Nephron (organoid): ENCODE measurements at regions not wholly inside any gene's neighbourhood (a gene's known extent, or its start where the extent isn't known, plus 50 kb on each side); places are given as distances from the start of the nearest gene placed in this dataset.

Source experiments
- H3K27ac Mint-ChIP-seq, 3 experiments: 2 replicates each; pipeline ENCODE4 v1.8.0; 2020; ENCODE audit warnings: mixed read lengths in 3 of 3, mild to moderate bottlenecking in 2 of 3, moderate library complexity in 1 of 3
- H3K27me3 Mint-ChIP-seq: 2 replicates; pipeline ENCODE4 v1.8.0; 2021; ENCODE audit warnings: low read depth, mild to moderate bottlenecking, moderate library complexity, mixed read lengths
- H3K36me3 Mint-ChIP-seq: 2 replicates; pipeline ENCODE4 v1.8.0; 2020; ENCODE audit warnings: low read depth, mixed read lengths
- H3K4me1 Mint-ChIP-seq: 2 replicates; pipeline ENCODE4 v1.8.0; 2020; ENCODE audit warnings: mixed read lengths
- H3K4me3 Mint-ChIP-seq, 3 experiments: 2 replicates each; pipeline ENCODE4 v1.8.0; 2020; ENCODE audit warnings: mild to moderate bottlenecking in 3 of 3, mixed read lengths in 3 of 3, moderate library complexity in 2 of 3
- H3K9me3 Mint-ChIP-seq: 2 replicates; pipeline ENCODE4 v1.8.0; 2020; ENCODE audit warnings: mixed read lengths
- TF ChIP-seq, protein P1 (sequence below), 3 experiments: fragments of 200-600 bp; sonication (generic); IDR thresholded peaks; one replicate each; pipeline ENCODE4 v1.5.0; 2021; ENCODE audit warnings: antibody characterized with exemption in 3 of 3; ENCODE audit not compliant: unreplicated experiment in 3 of 3

DNA sequence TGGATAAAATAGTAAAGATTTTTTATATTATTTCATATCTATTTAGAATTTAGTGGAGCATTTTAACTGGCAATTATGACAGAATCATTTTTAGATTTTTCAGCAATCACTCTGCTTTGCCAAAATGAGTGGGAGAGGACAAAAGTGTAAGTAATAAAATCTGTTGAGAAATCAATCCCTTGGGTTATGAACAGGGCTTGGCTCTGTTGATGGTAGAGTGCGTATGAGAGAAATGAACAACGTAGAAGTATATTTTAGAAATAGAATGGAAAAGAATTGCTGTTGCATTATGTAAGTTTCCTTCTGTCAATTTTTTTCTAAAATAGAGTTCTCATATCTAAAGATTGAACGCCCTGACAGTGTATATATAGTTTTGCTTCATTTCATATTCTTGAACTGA lies 154.1 kb upstream of the PRDM9 start:
- H3K9me3 Mint-ChIP-seq, result no peaks in the 10 kb centered on the region
- H3K4me1 Mint-ChIP-seq, result no peaks in the 10 kb centered on the region
- no peaks in the 10 kb centered on the region for H3K36me3 Mint-ChIP-seq
- no peak overlapping the region for H3K4me3 Mint-ChIP-seq
- H3K27me3 Mint-ChIP-seq, result no peaks in the 10 kb centered on the region
- TF ChIP-seq, protein P1, sequence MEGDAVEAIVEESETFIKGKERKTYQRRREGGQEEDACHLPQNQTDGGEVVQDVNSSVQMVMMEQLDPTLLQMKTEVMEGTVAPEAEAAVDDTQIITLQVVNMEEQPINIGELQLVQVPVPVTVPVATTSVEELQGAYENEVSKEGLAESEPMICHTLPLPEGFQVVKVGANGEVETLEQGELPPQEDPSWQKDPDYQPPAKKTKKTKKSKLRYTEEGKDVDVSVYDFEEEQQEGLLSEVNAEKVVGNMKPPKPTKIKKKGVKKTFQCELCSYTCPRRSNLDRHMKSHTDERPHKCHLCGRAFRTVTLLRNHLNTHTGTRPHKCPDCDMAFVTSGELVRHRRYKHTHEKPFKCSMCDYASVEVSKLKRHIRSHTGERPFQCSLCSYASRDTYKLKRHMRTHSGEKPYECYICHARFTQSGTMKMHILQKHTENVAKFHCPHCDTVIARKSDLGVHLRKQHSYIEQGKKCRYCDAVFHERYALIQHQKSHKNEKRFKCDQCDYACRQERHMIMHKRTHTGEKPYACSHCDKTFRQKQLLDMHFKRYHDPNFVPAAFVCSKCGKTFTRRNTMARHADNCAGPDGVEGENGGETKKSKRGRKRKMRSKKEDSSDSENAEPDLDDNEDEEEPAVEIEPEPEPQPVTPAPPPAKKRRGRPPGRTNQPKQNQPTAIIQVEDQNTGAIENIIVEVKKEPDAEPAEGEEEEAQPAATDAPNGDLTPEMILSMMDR (IDR thresholded peaks at IDR 0.05; ENCODE audit: unreplicated experiment in 3 of 3), result no peak
- H3K27ac Mint-ChIP-seq, result no peak overlapping the region

DNA sequence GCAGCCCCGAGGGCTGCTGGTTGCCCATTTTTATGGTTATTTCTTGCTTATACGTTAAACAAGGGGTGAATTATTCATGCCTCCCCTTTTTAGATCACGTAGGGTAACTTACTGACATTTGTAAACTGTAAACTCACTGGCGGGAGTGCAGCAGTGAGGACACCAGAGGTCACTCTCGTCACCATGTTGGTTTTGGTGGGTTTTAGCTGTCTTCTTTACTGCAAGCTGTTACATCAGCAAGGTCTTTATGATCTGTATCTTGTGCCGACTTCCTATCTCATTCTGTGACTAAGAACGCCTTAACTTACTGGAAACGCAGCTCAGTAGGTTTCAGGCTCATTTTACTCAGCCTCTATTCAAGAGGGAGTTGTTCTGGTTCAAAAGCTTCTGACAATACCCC lies 155.0 kb upstream of the PRDM9 start:
- Mint-ChIP-seq H3K4me3 (no peak overlapping the region), H3K9me3 (no peaks in the 10 kb centered on the region), H3K27ac (no peak overlapping the region), H3K27me3 (no peaks in the 10 kb centered on the region), H3K36me3 (no peaks in the 10 kb centered on the region), H3K4me1 (no peaks in the 10 kb centered on the region)
- TF ChIP-seq, protein P1 (IDR thresholded peaks at IDR 0.05; ENCODE audit: unreplicated experiment in 3 of 3), result peak in 1 of 3 experiments; percentile 36

DNA sequence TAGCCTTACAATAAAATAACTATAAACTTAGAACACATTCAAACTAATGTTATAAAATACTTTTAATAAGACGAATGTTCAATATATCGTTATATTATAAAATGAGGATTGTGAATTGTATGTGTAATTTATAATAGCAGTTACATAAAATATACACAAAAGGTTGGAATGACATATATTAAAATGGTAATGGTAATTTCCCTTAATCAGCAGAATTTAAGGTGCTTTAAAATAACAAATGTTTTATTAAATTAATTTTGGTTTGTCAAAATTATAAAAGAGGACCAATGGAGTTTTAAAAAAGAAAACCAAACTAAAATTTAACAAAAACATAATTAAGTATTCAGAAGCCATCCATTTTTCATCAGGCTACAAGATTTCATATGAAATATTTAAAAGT lies 164.3 kb upstream of the PRDM9 start:
- H3K27ac Mint-ChIP-seq, result no peak overlapping the region

DNA sequence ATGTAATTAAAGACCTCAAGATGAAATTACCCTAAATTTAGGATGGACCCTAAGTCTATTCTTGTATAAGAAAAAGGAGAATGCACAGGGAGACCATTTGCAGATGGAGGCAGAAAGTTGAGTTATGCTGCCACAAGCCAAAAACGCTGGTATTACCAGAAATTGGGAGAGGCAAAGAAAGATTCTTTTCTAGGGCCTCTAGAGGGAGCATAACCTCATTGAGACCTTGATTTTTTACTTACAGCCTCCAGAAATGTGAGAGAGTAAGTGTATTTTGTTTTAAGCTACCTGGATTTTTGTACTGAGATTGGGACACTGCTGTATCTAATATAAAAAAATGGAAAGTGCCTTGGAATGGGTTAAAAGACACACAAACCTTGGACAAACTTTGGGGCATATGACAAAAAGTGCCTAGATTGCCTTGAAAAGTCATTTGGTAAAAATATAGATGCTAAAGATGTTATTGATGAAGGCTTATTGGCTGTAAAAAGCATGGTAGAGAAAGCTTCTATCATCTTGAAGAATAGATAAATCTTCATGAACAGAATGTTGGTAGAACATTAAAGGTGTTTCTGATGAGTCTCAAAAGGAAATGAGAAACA lies 174.7 kb upstream of the PRDM9 start:
- no peaks in the 10 kb centered on the region for H3K4me1 Mint-ChIP-seq
- no peak overlapping the region for H3K27ac Mint-ChIP-seq
- H3K9me3 Mint-ChIP-seq, result no peaks in the 10 kb centered on the region
- TF ChIP-seq, protein P1 (IDR thresholded peaks at IDR 0.05; ENCODE audit: unreplicated experiment in 3 of 3), result peak; percentile 20 to 46 (median 35)
- H3K27me3 Mint-ChIP-seq, result no peaks in the 10 kb centered on the region
- no peaks in the 10 kb centered on the region for H3K36me3 Mint-ChIP-seq
- H3K4me3 Mint-ChIP-seq, result no peak overlapping the region

More for the DNA sequence above, 164.3 kb upstream of the PRDM9 start:
- TF ChIP-seq, protein P1 (IDR thresholded peaks at IDR 0.05; ENCODE audit: unreplicated experiment in 3 of 3), result no peak
- Mint-ChIP-seq H3K9me3 (no peaks in the 10 kb centered on the region), H3K36me3 (no peaks in the 10 kb centered on the region), H3K4me3 (no peak overlapping the region), H3K27me3 (no peaks in the 10 kb centered on the region), H3K4me1 (no peaks in the 10 kb centered on the region)

DNA sequence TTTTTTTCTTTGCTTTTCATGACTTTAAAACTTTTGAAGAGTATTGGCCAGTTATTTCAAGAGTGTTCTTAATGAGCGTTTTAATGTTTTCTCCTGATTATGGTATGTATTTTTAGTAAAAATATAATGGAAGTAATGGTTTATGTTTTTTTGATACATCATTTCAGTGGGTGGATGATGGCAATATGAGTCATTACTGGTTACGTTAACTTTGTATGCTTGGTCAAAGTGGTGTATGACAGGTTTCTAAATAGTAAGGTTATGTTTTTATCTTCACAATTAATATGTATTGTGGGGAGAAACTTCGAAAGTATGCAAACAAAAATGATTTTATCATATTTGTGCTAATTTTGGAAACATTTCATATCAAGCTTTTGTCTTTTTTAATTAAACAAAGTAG lies 176.7 kb upstream of the PRDM9 start:
- Mint-ChIP-seq H3K9me3 (no peaks in the 10 kb centered on the region), H3K27ac (no peak overlapping the region), H3K4me1 (no peaks in the 10 kb centered on the region), H3K4me3 (no peak overlapping the region), H3K36me3 (no peaks in the 10 kb centered on the region), H3K27me3 (no peaks in the 10 kb centered on the region)
- TF ChIP-seq, protein P1 (IDR thresholded peaks at IDR 0.05; ENCODE audit: unreplicated experiment in 3 of 3), result no peak

DNA sequence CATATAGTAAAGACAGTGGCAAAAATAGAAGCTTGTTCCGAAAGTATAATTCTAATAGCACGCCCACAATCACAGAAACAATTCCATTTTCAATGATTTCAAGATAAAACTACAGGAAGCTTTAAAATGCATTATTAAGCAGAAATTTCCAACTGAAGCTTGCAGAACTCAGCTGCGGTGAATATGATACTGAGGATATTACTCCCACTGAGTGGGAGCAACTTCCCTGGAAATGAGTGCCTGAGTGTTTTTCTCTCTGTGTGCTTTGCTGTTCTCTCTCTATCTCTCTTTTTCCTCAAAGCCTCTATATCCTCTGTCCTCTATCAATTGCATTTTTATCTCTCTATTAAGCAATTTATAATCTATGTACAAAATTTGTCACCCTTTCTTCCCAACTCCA lies 187.5 kb upstream of the PRDM9 start:
- TF ChIP-seq, protein P1 (IDR thresholded peaks at IDR 0.05; ENCODE audit: unreplicated experiment in 3 of 3), result no peak
- H3K9me3 Mint-ChIP-seq, result peaks cover 3% of the 10 kb centered on the region
- peaks cover 17% of the 10 kb centered on the region for H3K4me1 Mint-ChIP-seq
- H3K36me3 Mint-ChIP-seq, result no peaks in the 10 kb centered on the region
- peak overlapping the region in 1 of 3 experiments; percentile 18 for H3K4me3 Mint-ChIP-seq
- peak overlapping the region; percentile 65 to 87 (median 80) for H3K27ac Mint-ChIP-seq
- no peaks in the 10 kb centered on the region for H3K27me3 Mint-ChIP-seq
